ENCODE measurements at regions not wholly inside any gene's neighbourhood (a gene's known extent, or its start where the extent isn't known, plus 50 kb on each side); places are given as distances from the start of the nearest gene placed in this dataset.

DNA sequence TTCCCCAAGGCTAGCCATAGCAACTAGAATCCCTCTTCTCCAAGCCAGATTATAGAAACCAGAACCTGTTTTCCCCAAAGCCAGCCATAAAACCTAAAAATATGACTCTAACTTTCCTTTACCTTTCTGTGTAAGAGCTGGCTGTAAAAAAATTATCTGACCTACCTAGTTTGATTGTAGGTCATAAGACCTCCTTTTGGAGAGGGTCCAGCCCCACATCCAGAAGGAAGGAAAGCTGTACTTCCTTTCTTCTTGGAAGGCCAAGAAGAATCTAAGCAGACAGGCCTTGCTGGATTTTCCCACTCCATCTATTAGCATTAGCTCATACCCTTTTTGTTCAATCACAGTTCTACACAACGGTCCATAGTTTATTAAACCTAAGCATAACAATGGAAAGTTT is 1006.3 kb downstream of the SORCS3 start:
- DNase-seq (ENCODE audit: low read depth): no peak

DNA sequence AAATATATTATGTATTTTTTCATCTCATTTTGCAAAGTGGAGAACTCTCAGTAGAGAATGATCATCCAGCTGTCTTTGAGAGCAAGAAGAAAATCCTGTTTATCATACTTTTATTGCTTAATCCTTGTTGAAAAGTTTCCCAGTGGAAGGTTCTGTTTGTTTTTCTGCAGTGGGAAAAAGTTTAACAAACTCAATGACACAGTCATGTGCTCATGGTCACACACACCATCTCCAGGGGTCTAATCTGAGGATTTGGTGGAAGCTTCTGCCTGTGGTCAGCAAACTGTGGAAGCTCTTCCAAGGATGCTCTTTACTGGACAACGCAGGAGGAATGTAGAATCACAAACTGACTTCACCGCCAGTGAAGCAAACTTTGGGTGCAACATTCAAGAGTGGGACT is 1003.9 kb downstream of the SORCS3 start:
- no peak for DNase-seq (ENCODE audit: low read depth)

DNA sequence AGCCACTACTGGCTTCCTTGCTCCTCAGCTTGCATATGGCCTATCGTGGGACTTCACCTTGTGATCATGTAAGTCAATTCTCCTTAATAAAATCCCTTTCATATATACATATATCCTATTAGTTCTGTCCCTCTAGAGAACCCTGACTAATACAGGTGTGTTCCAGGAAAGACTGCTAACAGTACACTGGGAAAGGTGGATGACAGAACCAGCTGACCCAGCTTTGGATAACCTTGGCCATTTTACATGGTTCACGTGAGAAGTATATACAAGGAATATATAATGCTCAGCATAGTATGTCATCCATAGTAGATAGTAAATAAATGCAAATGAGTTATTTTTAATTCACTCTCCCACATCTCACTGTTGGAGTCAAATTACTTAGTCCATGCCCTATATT is 1003.5 kb downstream of the SORCS3 start:
- no peak for DNase-seq (ENCODE audit: low read depth)

DNA sequence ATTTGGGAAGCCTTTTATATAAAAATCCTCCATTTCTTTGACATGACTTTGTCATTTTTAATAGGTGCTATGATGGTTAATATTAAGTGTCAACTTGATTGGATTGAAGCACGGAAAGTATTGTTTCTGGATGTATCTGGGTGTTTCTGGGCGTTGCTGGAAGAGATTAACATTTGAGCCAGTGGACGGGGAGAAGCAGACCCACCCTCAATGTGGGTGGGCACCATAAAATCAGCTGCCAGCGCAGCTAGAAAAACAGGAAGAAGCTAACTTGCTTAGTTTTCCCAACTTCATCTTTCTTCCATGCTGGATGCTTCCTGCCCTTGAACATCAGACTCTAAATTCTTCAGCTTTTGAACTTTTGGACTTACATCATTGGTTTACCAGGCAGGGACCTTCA is 1003.0 kb downstream of the SORCS3 start:
- no peak for DNase-seq (ENCODE audit: low read depth)

DNA sequence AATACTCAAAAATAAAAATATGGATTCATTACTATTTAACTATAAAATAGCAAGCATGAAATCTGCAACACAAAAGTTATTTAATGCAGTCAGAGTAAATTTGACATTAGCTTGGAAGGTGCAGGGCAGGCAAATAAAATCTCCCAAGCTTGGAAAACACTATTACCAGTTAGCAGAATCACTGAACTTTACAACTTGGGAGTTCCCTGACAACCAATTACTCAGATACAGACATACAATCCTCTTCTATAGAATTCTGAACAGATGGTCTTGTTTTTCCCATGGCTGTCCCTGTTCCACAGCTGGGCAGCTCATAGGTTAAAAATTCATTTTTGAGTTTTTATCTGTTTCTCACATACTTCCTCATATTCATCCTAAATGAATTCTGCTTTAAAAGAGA is 1002.6 kb downstream of the SORCS3 start:
- no peak for DNase-seq (ENCODE audit: low read depth)

DNA sequence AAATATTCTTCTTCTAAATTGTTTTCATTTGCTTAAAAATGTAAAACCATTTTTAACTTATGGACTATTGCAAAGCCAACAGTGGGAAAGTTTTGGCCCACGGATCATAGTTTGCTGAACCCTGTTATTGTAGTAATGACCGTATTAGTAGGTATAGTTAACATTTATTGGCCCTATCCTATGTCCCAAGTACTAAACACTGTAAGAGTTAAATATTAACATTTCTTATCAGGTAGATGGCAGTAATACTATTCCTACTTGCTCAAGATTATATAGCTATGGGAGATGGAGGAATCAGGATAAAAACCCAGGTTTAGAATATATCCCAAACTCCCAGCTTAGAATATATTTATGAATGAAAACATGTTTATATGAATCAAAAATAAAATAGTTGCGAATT is 993.2 kb downstream of the SORCS3 start:
- DNase-seq (ENCODE audit: low read depth): no peak

DNA sequence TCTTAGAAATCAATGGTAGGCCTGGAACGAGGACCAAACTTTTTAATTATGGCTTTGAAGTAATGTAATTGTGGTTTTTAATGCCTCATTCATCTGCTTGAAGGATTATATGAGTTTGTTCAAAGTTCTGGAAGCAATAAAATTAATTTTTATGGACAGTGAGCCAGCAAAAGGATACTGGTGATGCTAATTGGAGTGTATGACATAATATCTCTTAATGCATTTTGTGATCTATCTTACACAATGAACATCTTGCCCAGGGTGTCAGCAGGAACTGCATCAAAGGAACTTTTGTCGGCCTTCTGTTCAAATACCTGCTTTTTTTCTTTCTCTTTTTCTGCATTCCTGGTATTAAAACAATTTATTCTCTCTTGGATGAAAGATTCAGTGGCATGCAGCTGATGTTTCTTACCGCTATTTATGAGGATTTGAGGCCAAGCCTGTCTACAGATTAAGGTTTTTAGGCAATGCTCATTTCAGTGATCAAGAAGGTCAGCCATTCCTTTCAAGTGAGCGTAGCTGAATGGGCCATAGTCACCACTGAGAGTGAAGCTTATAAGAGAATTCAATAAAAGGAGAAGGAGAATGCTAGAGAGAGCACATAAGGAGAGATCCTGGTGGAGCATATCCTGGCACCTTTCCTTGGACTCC is 974.8 kb downstream of the SORCS3 start:
- DNase-seq (ENCODE audit: low read depth): no peak

DNA sequence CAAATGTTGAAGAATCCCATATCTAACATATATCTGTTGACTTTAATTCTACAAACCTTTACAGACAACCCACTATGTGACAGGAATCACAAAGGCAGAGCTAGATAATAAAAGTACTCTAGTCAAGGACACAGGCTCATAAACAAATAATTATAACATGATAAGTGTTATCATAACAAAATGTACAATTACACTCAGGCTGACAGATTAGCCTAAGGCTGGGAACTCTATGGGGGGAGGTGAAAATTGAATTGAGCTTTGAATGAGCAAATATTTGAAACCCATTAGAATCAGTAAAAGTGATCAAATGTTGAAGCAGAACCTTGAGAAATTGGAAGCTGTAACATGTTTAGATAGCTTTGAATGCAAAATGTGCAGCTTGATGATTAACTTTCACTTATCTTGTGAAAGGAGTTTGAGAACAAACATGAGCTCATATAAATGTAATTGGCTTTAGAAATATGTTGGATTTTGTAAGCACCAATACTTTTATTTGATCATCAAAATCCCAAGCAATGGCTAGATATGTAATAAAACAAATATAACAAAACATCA is 970.2 kb downstream of the SORCS3 start:
- no peak for DNase-seq (ENCODE audit: low read depth)

DNA sequence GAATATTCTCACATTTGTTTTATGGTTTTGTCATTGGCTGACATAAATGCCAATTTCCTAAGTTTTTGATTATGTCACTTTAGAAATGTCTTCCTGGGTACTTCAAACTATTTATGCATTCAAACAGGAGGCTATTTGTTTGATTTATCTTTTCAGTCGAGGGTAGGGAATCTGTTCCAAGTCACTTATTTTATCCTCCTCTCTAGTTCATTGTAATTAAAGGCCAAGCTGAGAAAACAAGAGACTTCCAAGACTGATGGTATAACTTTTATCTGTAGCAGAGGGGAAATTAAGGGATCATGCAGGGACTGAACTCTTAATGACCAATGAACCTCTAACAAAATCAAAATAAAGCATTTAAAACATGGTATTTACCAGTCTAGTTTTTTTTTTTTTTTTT is 968.4 kb downstream of the SORCS3 start:
- DNase-seq (ENCODE audit: low read depth): no peak

DNA sequence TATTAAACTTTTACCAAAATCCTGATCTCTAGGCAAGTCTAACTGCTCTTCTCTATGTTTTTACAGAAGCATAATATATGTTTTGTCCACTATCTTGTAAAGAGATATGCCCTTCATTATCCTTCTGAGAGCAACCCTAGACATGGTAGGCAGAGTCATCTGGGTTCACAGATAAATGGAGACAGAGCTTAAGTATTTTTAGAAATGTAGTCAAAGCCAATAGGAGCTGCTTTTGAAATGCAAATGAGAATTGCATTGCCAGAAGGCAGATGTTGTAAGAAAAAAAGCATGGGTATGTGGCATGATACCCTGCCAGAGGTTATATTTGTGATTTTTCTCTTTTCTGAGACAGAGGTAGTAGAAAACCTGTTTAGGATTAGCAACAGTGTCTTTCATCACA is 964.8 kb downstream of the SORCS3 start:
- DNase-seq (ENCODE audit: low read depth): no peak

DNA sequence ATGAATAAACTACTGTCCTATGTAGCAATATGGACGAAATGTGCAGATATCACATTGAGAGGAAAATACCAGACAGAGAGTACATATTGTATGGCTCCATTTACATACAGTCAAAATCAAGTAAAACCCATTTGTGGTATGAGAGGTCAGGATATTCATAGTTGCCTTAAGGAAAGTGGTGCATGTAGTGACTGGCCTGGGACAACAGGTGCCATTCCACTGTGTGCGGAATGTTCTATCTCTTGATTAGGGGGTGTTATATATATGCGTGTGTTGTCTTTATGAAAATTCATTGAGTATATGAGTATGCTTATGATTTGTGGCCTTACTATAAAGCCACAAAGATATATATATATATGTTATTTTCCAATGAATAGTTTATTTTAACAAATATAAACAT is 964.0 kb downstream of the SORCS3 start:
- no peak for DNase-seq (ENCODE audit: low read depth)

DNA sequence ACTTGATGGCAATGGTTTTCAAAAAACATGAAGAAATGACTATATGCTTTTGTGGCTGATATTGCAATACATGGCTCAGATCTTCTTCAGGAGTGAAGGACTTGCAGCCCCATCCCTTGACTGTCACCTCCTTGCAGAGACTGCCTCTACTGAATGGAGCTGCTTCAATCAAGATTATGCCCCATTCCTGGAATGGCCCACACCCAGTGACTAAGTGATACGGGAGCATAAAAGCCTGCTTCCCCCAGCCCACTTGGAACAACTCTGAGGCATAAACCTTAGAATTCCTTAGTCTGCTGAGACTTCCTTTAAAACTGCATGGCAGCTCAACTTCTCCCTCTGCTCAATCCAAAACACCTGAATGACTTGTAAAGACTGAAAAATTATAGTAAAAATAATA is 957.1 kb downstream of the SORCS3 start:
- no peak for DNase-seq (ENCODE audit: low read depth)

DNA sequence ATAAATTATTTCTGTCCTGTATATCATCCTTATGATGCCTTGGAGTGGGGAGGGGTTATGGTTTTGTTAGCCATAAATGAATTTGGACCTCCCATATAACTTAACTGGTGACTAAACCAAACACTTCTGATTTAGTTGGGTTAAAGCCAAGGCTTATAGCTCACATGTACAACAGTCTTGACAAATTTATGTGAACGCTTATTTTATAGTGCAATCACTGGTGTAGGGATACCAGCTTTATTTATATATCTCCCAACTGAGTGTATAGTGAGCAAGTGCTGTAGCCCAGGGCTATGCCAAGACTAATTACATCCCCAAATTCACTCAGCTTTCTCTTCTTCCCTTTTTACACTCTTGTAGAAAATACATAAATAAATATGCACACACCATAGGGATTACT is 956.2 kb downstream of the SORCS3 start:
- no peak for DNase-seq (ENCODE audit: low read depth)

DNA sequence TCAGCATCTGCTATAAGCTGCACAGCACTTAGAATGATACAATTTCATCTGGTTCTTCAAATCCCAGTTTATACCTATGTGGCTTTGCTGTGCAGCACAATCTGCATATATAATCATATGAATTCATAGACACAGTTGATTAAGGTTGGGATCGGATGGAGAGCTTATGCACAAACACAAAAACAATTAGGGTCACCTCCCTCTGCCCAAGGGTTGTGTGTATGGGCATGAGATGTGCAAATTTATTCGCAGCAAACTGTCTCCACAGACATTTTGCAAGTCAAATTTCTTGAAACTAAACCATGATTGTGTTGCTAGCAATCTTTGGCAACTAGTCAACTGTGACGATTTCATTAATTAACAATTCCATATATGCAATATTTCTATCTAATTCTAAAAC is 955.7 kb downstream of the SORCS3 start:
- DNase-seq (ENCODE audit: low read depth): no peak

DNA sequence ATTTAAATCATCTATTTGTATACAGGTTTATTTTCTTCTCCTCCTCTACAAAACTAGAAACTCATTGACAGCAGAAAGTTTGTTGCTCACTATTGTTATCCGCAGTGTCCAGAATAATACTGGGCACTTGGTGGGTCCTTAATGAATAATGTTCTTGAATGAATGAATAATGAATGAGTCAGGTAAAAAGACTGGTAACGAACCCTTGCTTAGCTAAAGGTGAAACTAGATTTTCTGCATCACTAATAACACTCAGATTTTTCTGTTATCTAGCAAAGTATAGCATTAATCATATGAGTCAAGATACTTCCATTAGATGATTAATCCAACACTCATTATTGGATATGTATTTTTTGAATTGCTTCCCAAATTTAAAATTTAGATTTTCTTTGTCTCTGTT is 953.2 kb downstream of the SORCS3 start:
- DNase-seq (ENCODE audit: low read depth): no peak

DNA sequence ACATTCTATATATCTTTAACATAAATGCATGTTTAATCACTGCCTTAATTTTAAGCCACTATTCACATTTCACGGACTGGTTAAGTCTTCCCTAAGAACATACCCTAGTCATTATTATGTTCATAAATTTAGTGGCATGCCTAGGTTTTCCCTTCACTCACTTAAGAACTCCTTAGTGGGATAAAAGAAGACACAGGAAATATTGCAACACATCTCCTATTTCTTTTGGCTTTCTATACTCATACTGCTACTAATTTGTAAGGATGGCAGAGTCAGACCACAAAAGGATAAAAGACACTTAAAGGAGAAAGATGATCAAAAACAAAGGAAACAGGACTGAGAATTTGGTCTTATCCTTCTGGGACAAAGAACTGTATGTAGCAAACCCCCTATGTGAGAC is 951.4 kb downstream of the SORCS3 start:
- DNase-seq (ENCODE audit: low read depth): no peak

DNA sequence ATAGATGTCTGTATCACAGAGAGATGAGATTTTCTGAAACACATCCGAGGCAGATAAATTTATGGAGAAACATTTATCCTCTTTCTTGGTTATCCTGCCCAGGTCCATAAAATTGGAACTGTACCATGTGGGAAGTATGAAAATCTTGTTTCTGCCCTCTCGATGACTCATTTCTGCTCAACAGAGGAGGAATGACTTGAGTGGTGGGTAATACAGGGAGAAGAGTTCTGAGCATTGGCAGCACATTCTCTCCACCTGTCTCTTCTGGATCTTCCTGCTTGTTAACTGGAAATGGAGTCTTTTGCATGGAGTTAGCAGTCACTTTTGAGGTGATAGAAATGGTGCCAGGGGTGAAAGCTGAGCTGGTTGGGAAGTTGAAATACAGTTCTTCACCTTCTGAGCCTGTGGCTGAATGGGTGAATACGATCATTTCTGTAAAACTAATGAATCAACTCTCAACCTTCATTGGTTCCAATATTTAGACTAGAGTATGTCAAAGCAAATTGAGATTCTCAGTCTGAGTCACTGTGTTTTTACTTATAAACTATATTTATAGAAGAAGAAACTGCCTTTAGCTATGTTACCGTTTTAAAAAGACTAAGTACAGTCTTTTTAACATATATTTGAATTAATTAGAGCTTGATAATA is 945.5 kb downstream of the SORCS3 start:
- DNase-seq (ENCODE audit: low read depth): no peak

DNA sequence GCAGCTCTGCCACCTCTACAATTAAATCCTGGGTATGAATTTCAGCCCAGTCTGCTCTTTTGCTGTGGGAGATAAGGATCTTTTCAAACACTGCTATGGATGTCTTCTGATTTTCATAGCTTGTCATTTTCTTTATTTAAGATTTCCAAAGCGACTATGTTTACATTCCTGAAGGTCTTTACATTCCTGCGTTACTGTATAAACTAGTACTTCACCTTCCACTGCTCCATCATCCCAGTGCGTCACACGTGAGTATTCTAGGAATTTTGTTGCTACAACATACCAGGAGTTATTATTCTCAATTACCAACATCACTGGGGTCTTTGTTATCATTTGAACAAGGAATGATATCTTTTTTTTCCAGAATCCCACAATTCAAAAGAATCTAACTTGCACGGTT is 944.7 kb downstream of the SORCS3 start:
- DNase-seq (ENCODE audit: low read depth): no peak

DNA sequence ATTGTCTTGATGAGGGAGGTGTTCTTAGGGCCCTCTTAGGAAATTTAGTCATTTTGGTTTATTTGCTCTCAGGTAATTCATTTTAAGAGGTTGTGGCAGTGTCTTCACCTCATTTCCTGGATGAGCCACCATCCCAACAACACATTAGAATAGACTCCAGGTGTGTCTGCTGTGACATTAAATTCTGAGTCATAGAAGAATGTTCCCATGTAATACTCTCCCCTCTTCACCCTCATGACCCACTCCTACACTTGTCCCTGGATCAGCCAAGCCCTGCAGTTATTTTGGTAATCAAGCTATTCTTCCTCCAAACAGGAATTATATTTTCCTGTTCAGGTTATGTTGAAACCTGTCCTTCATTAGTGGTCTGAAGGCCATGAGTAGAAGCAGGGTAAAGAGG is 944.1 kb downstream of the SORCS3 start:
- DNase-seq (ENCODE audit: low read depth): no peak

DNA sequence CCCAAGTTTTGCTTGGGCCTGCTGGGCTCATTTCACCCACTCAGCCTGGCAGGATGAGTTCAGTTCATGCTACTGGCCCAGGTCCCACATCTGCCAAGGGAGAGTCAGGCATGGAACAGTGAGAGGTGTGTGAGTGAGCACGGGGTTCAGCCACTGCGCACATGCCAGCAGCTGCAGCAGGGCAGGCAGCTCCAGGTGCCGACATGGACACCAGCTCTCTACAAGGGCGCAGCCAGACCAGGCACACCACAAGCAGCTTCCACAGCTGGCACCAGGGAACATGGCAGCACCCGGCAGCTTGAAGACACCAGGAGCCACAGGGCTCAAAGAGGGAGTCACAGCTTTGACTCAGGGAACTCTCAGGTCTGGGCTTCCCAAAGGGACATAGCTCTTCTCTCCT is 938.0 kb downstream of the SORCS3 start:
- DNase-seq (ENCODE audit: low read depth): no peak

DNA sequence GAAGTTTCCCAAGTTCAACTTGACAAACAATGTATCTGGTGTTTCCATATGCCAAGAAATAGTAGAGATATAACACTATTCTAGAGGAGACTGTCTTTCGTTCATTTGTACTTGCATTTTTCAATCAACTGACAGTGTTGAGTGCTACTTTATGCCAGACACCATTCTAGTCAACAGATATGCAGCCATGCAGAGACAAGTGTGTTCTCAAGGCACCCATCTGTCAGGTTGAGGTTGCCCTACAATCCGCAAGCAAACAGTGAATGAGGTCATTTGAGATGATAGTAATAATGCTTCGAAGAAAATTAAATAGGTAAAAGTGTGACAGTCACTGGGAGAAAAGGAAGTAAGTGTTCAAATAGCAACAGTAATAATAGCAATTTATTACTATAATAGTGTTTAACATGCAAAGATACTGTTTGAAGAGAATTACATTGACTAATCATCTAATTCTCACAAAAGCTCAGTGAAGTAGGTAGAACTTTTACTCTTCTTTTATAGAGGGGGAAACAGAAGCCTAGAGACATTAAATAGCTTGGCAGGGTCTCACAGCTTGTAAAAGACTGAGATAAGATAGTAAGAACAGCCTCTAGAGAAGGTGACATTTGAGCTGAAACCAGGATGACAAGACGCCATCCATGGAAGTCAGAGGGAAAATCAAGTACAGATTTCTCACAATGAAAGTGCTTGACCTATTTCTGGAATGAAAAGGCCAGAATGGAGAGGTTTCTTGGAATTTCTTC is 936.9 kb downstream of the SORCS3 start:
- no peak for DNase-seq (ENCODE audit: low read depth)

DNA sequence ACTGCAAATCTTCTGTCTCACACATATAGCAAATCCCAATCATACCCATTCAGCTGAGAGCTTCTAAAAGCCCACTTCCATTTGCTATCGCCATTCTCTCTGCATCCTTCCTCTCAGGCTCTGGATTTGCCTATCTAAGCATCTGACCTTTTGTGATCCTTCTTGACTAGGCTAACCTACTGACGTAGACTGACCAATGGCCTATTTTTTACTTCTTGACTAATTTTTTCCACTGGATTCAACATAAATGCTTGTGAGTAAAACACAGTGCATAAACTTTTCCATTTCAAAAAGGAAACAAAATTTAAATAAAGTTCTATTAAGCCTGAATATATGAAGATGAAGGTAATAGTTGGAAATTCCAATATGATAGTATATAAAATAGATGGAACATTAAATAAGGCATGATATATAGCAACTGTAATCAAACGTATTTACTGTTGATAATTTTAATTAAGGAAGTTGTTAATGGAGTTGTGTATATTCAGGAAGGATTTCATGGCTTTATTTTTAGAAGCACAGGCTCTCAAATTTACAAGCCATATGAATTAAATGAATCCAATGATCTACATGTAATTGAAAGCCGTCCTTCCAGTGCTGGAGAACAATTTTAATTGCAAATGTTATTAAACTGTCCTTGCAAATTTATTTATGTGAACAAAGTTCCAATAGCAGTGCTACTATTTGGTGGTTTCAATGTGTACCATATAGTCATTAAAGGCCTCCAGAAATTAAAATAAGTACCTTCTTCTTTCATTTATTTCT is 918.4 kb downstream of the SORCS3 start:
- no peak for DNase-seq (ENCODE audit: low read depth)
